HCT116 (cell line): ENCODE measurements at regions not wholly inside any gene's neighbourhood (a gene's known extent, or its start where the extent isn't known, plus 50 kb on each side); places are given as distances from the start of the nearest gene placed in this dataset.

ENCODE experiments used
- ATAC-seq: fragments of 200-7000 bp; cut with Tn5 transposase; 2 replicates; pipeline ENCODE4 v1.9.1; 2020; ENCODE audit warnings: mild to moderate bottlenecking, moderate library complexity
- BruUV-seq: library from RNA; stranded (reverse); fragments of 400-500 nt; replicated peaks from 2 replicates; lab custom pipeline; 2021; lab: Mats Ljungman, UMichigan
- CTCF ChIA-PET: fragments of 300-600 bp; sonication (Branson Sonifier 250); formaldehyde crosslinking; loops from one replicate; lab custom pipeline; 2021; ENCODE audit warnings: antibody characterized with exemption; lab: Charles Lee
- POLR2A ChIA-PET: fragments of 300-600, 350-600 bp; sonication (Branson Sonifier 250); formaldehyde crosslinking; loops from one replicate; lab custom pipeline; 2021; ENCODE audit warnings: antibody characterized with exemption; lab: Charles Lee
- RAD21 ChIA-PET, 2 experiments: fragments of 300-600 bp; sonication (Branson Sonifier 250); formaldehyde crosslinking; loops; one replicate each; lab custom pipeline; 2023; ENCODE audit warnings: low total read pairs in 2 of 2; ENCODE audit not compliant: uncharacterized antibody in 2 of 2, unreplicated experiment in 2 of 2, low non-redundant PET in 1 of 2; lab: Charles Lee
- DNase-seq: peaks from one replicate; pipeline ENCODE4 v3.0.0-alpha.2; 2010; ENCODE audit warnings: low read depth, low spot score
- H2AFZ ChIP-seq: fragments of 200-600 bp; shearing (Covaris generic), sonication (generic); 2 replicates; pipeline ENCODE4 v1.6.1; 2017; ENCODE audit warnings: low read depth, mixed run types, mixed read lengths, antibody characterized with exemption, low read length; ENCODE audit not compliant: poor library complexity, severe bottlenecking
- H3K27ac ChIP-seq: 2 replicates; pipeline ENCODE4 v1.5.1; 2012; ENCODE audit warnings: low read depth, low read length
- H3K27me3 ChIP-seq: fragments of 200-600 bp; sonication (generic); 2 replicates; pipeline ENCODE4 v1.6.1; 2016; ENCODE audit warnings: mixed run types, low read length, mixed read lengths; ENCODE audit not compliant: insufficient read depth
- H3K36me3 ChIP-seq, 2 experiments: fragments of 200-500 bp in 1 of 2; fragments of 200-600 bp in 1 of 2; sonication (Bioruptor generic) in 1 of 2; sonication (generic) in 1 of 2; 2 replicates each; pipeline versions ENCODE4 v1.5.1 to v1.6.1; 2014 to 2016; ENCODE audit warnings: low read length in 2 of 2, inconsistent platforms in 1 of 2, mixed read lengths in 1 of 2, mixed run types in 1 of 2; ENCODE audit not compliant: insufficient read depth in 2 of 2, control insufficient read depth in 1 of 2
- H3K4me1 ChIP-seq, 2 experiments: fragments of 200-600 bp in 1 of 2; sonication (generic) in 1 of 2; 2 replicates each; pipeline versions ENCODE4 v1.5.1 to v1.6.1; 2012 to 2017; ENCODE audit warnings: low read length in 2 of 2, inconsistent platforms in 1 of 2, mild to moderate bottlenecking in 1 of 2, mixed read lengths in 1 of 2, mixed run types in 1 of 2, moderate library complexity in 1 of 2; ENCODE audit not compliant: insufficient read depth in 2 of 2, control insufficient read depth in 1 of 2
- H3K4me2 ChIP-seq: fragments of 200-600 bp; sonication (generic); 2 replicates; pipeline ENCODE4 v1.6.1; 2017; ENCODE audit warnings: mixed run types, low read length, mixed read lengths
- H3K4me3 ChIP-seq, 2 experiments: fragments of 200-600 bp in 1 of 2; sonication (generic) in 1 of 2; replicated peaks in 1 of 2; 2 replicates each; pipeline ENCODE4 v1.5.1; 2011 to 2016; ENCODE audit warnings: low read length in 2 of 2, control low read depth in 1 of 2, low read depth in 1 of 2, mild to moderate bottlenecking in 1 of 2, mixed read lengths in 1 of 2, mixed run types in 1 of 2
- H3K79me2 ChIP-seq: fragments of 200-600 bp; sonication (generic); 2 replicates; pipeline ENCODE4 v1.6.1; 2017; ENCODE audit warnings: mild to moderate bottlenecking, mixed run types, low read length, moderate library complexity, mixed read lengths; ENCODE audit not compliant: insufficient read depth
- H3K9ac ChIP-seq: fragments of 200-600 bp; sonication (generic); 2 replicates; pipeline ENCODE4 v1.6.1; 2016; ENCODE audit warnings: low read length, mixed read lengths
- H3K9me2 ChIP-seq: fragments of 200-600 bp; sonication (generic), shearing (Covaris generic); 2 replicates; pipeline ENCODE4 v1.6.1; 2017; ENCODE audit warnings: mixed run types, mild to moderate bottlenecking, moderate library complexity; ENCODE audit not compliant: insufficient read depth
- H3K9me3 ChIP-seq, 2 experiments: fragments of 200-500 bp in 1 of 2; fragments of 200-600 bp in 1 of 2; sonication (Bioruptor generic) in 1 of 2; sonication (generic) in 1 of 2; 2 replicates each; pipeline ENCODE4 v1.6.1; 2014 to 2017; ENCODE audit warnings: low read length in 2 of 2, mixed read lengths in 2 of 2, inconsistent platforms in 1 of 2, low read depth in 1 of 2, mild to moderate bottlenecking in 1 of 2, mixed run types in 1 of 2, moderate library complexity in 1 of 2; ENCODE audit not compliant: control insufficient read depth in 1 of 2, insufficient read depth in 1 of 2
- H4K20me1 ChIP-seq: fragments of 200-600 bp; sonication (generic), shearing (Covaris generic); 2 replicates; pipeline ENCODE4 v1.6.1; 2017; ENCODE audit warnings: mixed run types, mild to moderate bottlenecking, moderate library complexity; ENCODE audit not compliant: insufficient read depth
- ATF3 ChIP-seq: IDR thresholded peaks from 2 replicates; pipeline ENCODE4 v1.6.1; 2012
- CEBPB ChIP-seq: IDR thresholded peaks from 2 replicates; pipeline ENCODE4 v1.6.1; 2012; ENCODE audit warnings: low read depth
- JUND ChIP-seq: IDR thresholded peaks from 2 replicates; pipeline ENCODE4 v1.6.1; 2012
- POLR2AphosphoS5 ChIP-seq: IDR thresholded peaks from 2 replicates; pipeline ENCODE4 v1.6.1; 2011; ENCODE audit warnings: mild to moderate bottlenecking, low read depth, low read length, moderate library complexity
- RAD21 ChIP-seq: IDR thresholded peaks from 2 replicates; pipeline ENCODE4 v1.6.1; 2012; ENCODE audit warnings: low read depth, mild to moderate bottlenecking
- REST ChIP-seq: IDR thresholded peaks from 2 replicates; pipeline ENCODE4 v1.6.1; 2012; ENCODE audit warnings: low read depth
- YY1 ChIP-seq: IDR thresholded peaks from 2 replicates; pipeline ENCODE4 v1.6.1; 2011; ENCODE audit warnings: low read length, low read depth, moderate library complexity, mild to moderate bottlenecking; ENCODE audit not compliant: insufficient replicate concordance; ENCODE audit errors: extremely low read depth
- ZFX ChIP-seq: fragments of 450-650 bp; IDR thresholded peaks from 2 replicates; pipeline ENCODE4 v1.6.1; 2017
- intact Hi-C: fragments of 100-400 bp; cut with micrococcal nuclease; formaldehyde crosslinking; loops from 2 replicates; pipeline ENCODE4 v1.10.0; 2022
- TF ChIP-seq, protein P1 (sequence below): IDR thresholded peaks from 2 replicates; pipeline ENCODE4 v1.6.1; 2012

DNA sequence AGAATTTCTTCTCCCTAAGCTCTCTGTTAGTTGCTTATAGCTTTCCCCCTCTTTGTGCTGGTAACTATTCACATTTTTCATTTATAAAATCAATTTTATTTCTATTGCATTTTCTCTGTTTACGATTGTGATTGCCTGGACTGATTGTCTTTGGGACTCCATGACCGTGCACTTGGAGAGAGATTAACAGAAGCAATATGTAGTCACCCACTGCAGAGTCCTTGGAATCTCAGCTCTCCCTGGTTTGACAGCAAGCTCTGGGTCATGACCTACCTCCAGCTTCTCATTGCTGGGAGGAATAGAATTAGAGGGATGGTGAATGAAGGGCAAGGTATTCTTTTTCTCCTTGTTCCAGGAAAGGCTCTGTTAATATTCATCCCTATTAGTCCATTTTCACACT, 398.2 kb downstream of the AACS start:
- no peaks in the 10 kb centered on the region; the same call in 1 of the 2 replicates for H3K27me3 ChIP-seq
- POLR2A ChIA-PET: no interaction called here
- no peak overlapping the region for H3K9ac ChIP-seq
- no TSS peak for BruUV-seq
- no peak overlapping the region for H3K4me2 ChIP-seq
- TF ChIP-seq ZFX: no peak
- no peak for TF ChIP-seq REST
- TF ChIP-seq POLR2AphosphoS5: no peak
- TF ChIP-seq ATF3: no peak
- TF ChIP-seq, protein P1, sequence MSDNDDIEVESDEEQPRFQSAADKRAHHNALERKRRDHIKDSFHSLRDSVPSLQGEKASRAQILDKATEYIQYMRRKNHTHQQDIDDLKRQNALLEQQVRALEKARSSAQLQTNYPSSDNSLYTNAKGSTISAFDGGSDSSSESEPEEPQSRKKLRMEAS: no peak
- no peak for TF ChIP-seq RAD21
- TF ChIP-seq YY1: no peak
- TF ChIP-seq CEBPB: no peak
- TF ChIP-seq JUND: no peak
- H3K4me1 ChIP-seq: no peaks in the 10 kb centered on the region
- ATAC-seq: no peak
- H3K9me3 ChIP-seq: no peaks in the 10 kb centered on the region
- no peaks in the 10 kb centered on the region for H3K79me2 ChIP-seq
- no peaks in the 10 kb centered on the region for H3K36me3 ChIP-seq
- intact Hi-C loops: no loop called here
- H4K20me1 ChIP-seq: no peaks in the 10 kb centered on the region
- H2AFZ ChIP-seq: no peak overlapping the region
- no peaks in the 10 kb centered on the region for H3K9me2 ChIP-seq
- RAD21 ChIA-PET: no interaction called here
- CTCF ChIA-PET: no interaction called here
- H3K4me3 ChIP-seq: no peak overlapping the region
- no peak for DNase-seq
- no peak overlapping the region for H3K27ac ChIP-seq
